ENCODE measurements at regions not wholly inside any gene's neighbourhood (a gene's known extent, or its start where the extent isn't known, plus 50 kb on each side); places are given as distances from the start of the nearest gene placed in this dataset.

DNA sequence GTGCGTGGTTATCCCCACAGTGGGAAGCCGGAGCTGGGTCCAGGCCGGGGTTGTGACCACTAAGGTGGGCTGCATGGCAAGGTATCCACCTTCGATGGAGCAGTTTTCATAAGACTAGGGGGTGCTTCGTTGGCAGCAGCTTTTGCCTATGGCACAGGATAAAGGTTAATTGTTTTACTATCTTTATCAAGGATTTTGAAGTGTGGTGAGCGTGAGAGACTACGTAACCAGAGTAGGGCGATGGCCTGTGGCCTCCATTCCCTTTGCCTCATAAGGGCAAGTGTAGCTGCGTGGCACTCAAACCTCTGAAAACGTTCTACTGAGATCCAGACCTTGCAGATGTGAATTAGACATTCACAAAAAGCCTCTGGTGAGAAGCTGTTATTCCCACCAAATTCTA is 206.6 kb downstream of the ACKR3 start:
- H3K9me2 ChIP-seq = no peaks in the 10 kb centered on the region
- POLR2A ChIA-PET = no interaction called here
- H3K4me1 ChIP-seq (ENCODE audit: control insufficient read depth in 1 of 2, insufficient read depth in 2 of 2, low read depth in 1 of 2, low read length in 1 of 2) = no peaks in the 10 kb centered on the region; a peak in 1 of 4 replicates
- no peaks in the 10 kb centered on the region for H3K9me3 ChIP-seq
- H3K4me2 ChIP-seq = no peak overlapping the region
- 46% methylated on average over 10 of the region's 10 CpGs for WGBS (ENCODE audit: low lambda C conversion rate)
- no peak for TF ChIP-seq TCF12 (IDR thresholded peaks at IDR 0.05)
- no peak for TF ChIP-seq EZH2phosphoT487 (IDR thresholded peaks at IDR 0.05; ENCODE audit: borderline replicate concordance, low read depth)
- TF ChIP-seq POLR2AphosphoS5 (IDR thresholded peaks at IDR 0.05; ENCODE audit: low read depth, low read length) = no peak
- TF ChIP-seq MEF2A (IDR thresholded peaks at IDR 0.05; ENCODE audit: borderline replicate concordance, low read depth) = no peak
- TF ChIP-seq ELF1 (IDR thresholded peaks at IDR 0.05) = no peak
- no peaks in the 10 kb centered on the region for H3K36me3 ChIP-seq (replicated peaks in 1 of 2; ENCODE audit: control insufficient read depth in 1 of 2, insufficient read depth in 2 of 2, low read length in 1 of 2)
- H3K79me2 ChIP-seq (ENCODE audit: insufficient read depth) = no peaks in the 10 kb centered on the region
- H3K27ac ChIP-seq (ENCODE audit: low read depth in 2 of 2, low read length in 1 of 2) = peak overlapping the region in 1 of 2 experiments; percentile 28; a peak in 1 of 4 replicates
- H2AFZ ChIP-seq (ENCODE audit: low read depth) = no peak overlapping the region
- H3K27me3 ChIP-seq (ENCODE audit: insufficient read depth) = no peaks in the 10 kb centered on the region
- CTCF ChIA-PET = interaction anchor here (1.2 kb wide), 1 partner anchor 9 kb away, joined by 3 read pairs; no protein-coding TSS in a partner anchor
- H3K9ac ChIP-seq = no peak overlapping the region
- H4K20me1 ChIP-seq (ENCODE audit: insufficient read depth) = no peaks in the 10 kb centered on the region
- no peaks in the 10 kb centered on the region for H3F3A ChIP-seq (replicated peaks; ENCODE audit: insufficient read depth)
- no peak overlapping the region for H3K4me3 ChIP-seq (ENCODE audit: low read depth in 2 of 2, low read length in 1 of 2)
- DNase-seq = no peak

GRCh38 chr2:236776695-236777251 is 207.1 kb downstream of the ACKR3 start:
- 15% methylated on average over 8 of the region's 8 CpGs for WGBS (ENCODE audit: low lambda C conversion rate)

More at GRCh38 chr2:236776695-236777251, 207.1 kb downstream of the ACKR3 start:
- ChIA-PET CTCF (interaction anchor here (1.2 kb wide), 1 partner anchor 9 kb away, joined by 3 read pairs; no protein-coding TSS in a partner anchor), POLR2A (no interaction called here)
- Histone ChIP-seq H3K9me2 (no peaks in the 10 kb centered on the region), H3K27me3 (ENCODE audit: insufficient read depth) (no peaks in the 10 kb centered on the region), H3K36me3 (replicated peaks in 1 of 2; ENCODE audit: control insufficient read depth in 1 of 2, insufficient read depth in 2 of 2, low read length in 1 of 2) (no peaks in the 10 kb centered on the region), H2AFZ (ENCODE audit: low read depth) (no peak overlapping the region), H3K4me2 (peak overlapping the region; percentile 4; the same call in 1 of the 2 replicates), H3F3A (replicated peaks; ENCODE audit: insufficient read depth) (no peaks in the 10 kb centered on the region), H4K20me1 (ENCODE audit: insufficient read depth) (no peaks in the 10 kb centered on the region), H3K4me1 (ENCODE audit: control insufficient read depth in 1 of 2, insufficient read depth in 2 of 2, low read depth in 1 of 2, low read length in 1 of 2) (no peaks in the 10 kb centered on the region; a peak in 1 of 4 replicates), H3K4me3 (ENCODE audit: low read depth in 2 of 2, low read length in 1 of 2) (no peak overlapping the region), H3K9me3 (no peaks in the 10 kb centered on the region), H3K27ac (ENCODE audit: low read depth in 2 of 2, low read length in 1 of 2) (peak overlapping the region in 1 of 2 experiments; percentile 28; a peak in 1 of 4 replicates), H3K79me2 (ENCODE audit: insufficient read depth) (no peaks in the 10 kb centered on the region), H3K9ac (no peak overlapping the region)
- no peak for DNase-seq
- TF ChIP-seq ELF1 (IDR thresholded peaks at IDR 0.05) (no peak), TCF12 (IDR thresholded peaks at IDR 0.05) (no peak), CHD2 (IDR thresholded peaks at IDR 0.05; ENCODE audit: low read length, partially characterized antibody) (no peak), YY1 (IDR thresholded peaks at IDR 0.05; ENCODE audit: low read depth) (no peak), PBX3 (IDR thresholded peaks at IDR 0.05) (no peak), POLR2AphosphoS5 (IDR thresholded peaks at IDR 0.05; ENCODE audit: low read depth, low read length) (no peak), SIN3A (IDR thresholded peaks at IDR 0.05; ENCODE audit: borderline replicate concordance, low read depth, low read length) (no peak), USF1 (IDR thresholded peaks at IDR 0.05; ENCODE audit: borderline replicate concordance, low read depth) (no peak)
